ENCODE measurements at regions not wholly inside any gene's neighbourhood (a gene's known extent, or its start where the extent isn't known, plus 50 kb on each side); places are given as distances from the start of the nearest gene placed in this dataset.
"Not testable (repeated sequence)": the region's sequence is repeated elsewhere in the genome, so short reads cannot be mapped to it uniquely, and the experiment has no call there.

DNA sequence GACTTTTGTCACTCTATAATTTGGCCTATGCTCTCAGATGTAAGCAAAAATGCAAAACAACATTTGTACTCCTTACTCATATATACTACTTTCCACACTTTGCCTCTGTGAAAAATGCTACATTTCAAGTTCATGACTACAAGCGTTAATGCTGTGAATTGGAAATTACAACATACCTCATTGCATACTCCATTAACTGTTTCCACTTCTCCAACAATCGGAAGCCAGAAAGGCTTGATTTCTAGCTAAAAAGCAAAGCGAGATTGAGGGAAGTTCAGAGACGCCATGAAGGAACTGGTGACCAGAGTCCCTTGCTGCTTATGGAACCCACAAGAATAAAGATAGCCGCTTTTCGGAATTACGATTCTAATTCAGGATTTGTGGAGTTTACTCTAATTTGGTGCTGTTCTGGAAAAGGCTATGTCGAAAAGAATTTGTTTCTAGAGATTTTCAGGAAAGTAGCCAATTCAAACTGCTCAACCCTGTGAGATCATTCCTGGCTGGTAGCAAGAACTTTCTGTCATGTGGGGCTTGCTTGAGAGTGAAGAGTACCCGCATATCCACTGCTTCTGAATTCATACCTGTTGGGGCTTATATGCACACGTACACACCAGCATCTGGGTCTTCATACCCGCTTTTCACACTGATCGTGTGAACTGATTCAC lies 98.0 kb upstream of the CITED2 start:
- no peak for DNase-seq (ENCODE audit: low spot score)

DNA sequence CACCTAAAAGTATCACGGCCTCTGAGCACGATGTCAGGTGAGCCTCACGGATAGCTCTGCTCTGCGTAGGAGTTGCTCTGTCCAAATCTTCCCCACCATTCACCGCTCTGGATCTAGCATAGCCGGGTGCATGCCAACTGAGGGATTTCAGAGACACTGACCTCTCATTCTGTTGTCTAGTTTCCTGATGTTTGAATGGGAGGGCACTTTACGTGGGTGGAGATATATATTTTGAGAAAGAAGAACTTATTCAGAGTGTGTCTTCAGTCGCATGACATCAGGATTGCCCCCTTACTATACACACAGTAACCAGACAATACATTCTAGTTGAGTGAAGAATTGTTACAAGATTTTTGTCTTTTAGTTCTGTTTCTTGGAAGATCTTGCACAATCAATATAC lies 96.5 kb upstream of the CITED2 start:
- DNase-seq (ENCODE audit: low spot score), result no peak

DNA sequence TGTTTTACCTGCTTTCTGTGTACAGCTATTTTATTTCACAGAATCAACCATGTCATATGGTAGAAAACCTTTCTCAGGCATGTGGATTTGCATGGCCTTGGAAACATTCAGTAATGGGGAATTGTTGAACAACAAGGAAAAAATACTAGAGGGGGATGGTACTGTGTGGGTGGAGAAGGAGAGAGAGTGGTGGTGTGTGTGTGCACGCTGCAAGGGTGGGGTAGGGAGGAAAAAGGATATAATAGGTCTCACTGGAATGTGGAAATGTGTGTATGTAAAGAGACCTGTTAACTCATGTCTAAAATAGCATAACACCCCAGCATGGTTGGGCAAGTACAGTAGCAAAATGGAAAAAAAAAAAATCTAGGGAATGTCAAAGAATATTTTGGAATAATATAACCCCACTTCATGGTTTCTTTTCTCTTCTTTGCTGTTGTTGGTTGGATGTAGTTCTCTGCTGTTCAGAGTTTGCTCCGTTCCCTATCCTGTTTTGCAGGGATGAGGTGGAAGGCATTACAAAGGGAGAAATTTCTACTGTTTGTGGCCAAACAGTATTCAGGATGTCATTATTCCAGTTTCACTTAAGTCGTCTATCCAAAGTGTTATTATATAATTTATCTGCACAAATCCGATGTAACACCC lies 93.9 kb upstream of the CITED2 start:
- DNase-seq (ENCODE audit: low spot score), result no peak

DNA sequence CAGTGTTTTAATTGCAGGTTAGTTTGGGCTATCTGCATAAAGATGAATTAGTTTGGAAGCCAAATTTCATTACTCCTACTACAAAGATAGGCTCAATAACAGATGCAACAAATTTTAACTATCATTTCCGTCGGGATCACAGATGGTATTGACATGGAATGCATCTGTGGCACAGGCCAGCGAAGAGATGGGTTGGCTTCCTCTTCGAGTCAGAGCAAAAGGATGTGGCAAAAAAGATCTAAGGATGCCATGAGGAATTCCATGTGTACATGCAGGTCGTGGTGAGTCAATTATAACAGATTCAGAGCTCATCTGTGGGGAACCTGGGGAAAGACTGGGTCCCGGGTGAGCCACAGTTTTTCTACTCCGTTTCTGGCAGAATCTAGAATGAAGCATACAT lies 83.0 kb upstream of the CITED2 start:
- DNase-seq (ENCODE audit: low spot score), result no peak

DNA sequence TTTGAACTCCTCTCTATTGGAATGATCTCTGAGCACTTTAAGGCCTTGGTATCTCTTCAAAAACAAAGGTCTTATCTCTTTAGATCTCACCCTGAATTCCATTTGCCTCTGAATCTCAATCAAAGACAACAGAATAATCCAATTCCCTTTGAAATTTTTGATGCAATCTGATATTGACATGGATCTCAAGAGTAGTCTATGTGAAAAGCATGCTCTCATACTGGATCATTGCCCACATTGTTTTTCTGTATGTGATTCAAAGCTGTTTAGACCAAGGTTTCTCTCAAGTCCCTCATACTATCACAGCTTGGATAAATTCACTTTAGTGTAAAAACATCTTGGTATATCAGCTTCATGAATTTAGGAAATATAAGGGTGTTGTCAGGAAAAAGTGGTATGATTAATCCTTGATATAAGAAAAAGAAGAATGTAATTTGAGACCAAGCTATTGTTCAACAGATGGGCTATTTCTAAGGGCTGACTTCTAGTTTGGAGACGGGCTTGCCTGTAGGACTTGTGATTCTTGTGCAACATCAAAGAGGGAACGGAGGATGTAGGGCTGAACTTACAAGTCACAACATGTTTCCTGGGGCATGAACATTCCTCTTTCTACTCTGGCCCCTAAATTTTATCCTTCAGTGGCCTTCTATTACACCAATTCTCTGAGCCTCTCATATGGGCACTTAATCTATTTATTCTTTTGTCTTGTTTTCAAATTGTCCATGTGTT lies 77.9 kb upstream of the CITED2 start:
- DNase-seq (ENCODE audit: low spot score), result no peak

DNA sequence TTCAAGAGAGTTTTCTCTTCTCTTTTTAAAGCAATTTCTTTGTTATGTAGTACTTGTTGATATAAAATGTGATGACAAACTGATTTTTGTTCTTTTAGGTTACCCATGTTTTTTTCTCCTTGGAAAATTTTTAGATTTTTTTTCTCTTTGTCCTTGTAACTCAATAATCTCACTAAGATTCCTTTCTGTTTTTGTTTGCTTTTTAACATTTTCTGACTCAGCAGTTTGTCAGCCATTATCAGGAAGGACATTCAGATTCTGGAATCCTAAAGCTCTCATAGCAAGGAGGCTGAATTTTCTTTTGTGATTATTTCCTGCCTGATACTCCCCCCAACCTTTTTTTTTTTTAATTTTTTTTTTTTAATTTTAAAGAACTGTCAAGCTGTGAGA lies 75.2 kb upstream of the CITED2 start:
- peak; percentile 40 for DNase-seq (ENCODE audit: low spot score)

DNA sequence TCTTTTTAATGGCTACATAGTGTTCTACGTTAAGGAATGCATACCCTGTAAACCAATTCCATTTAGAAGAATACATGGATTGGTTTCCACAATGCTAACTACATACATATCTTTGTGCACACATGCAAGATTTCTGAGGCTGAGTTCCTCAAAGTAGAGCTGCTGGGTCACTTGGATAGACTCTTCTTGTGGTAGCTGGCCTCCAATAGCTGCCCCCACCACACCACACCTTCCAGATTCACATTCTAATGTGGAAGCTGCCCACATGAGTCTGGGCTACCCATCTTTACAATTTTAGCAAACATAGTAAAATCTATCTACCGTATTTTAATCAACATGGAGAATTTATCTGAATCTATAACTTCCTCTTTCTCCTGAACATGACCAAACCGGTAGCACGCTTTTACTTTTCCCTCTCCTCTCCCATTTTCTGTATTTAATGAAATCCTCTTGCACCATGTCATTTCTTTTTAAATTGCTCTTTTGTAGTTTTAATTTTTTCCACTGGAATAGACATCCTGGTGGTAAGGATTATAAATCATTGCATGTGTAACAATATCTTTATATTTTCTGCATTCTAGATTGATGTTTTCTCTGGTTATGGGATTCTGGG lies 74.7 kb upstream of the CITED2 start:
- DNase-seq (ENCODE audit: low spot score), result no peak

DNA sequence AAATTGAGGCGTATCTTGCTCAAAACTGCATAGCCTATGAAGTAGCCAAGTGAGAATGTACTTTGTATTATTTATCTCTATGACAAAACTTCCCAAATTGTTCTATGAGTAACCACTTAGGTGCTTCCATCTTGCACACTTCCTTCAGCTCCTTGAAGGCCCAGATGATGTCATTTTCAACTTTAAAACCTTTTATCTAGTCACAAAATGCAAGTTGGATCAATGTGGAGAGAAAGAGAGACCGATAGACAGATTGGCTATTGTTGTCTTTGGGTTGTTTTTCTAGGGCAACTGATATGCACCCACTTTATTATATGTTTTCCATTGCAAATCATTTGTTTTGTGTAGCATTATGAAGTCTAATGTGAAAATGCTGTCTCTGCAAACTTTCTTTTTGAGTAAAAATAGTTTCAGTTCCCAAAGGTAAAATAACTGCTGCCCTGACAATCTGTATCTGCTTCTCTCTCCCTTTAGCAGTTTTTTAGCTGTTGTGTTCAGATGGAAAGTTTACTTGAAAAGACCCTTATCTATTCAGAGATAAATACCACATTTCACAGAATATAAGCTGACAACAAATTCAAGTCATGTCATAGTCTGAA lies 73.7 kb upstream of the CITED2 start:
- DNase-seq (ENCODE audit: low spot score), result peak; percentile 30

DNA sequence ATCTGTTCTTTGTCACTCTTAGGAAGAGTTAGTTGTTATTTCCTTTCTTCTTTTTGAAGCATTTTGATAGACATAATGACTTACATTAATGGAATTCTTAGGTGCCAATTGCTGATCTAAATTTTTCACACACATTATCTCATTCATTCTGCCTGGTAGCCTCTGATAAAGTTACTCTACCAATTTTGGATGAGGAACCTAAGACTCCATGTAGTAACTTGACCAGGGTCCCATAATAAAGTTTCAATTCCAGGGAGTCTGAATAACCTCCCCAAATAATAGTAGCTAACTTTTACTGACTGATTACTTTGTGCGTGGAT lies 73.2 kb upstream of the CITED2 start:
- no peak for DNase-seq (ENCODE audit: low spot score)

DNA sequence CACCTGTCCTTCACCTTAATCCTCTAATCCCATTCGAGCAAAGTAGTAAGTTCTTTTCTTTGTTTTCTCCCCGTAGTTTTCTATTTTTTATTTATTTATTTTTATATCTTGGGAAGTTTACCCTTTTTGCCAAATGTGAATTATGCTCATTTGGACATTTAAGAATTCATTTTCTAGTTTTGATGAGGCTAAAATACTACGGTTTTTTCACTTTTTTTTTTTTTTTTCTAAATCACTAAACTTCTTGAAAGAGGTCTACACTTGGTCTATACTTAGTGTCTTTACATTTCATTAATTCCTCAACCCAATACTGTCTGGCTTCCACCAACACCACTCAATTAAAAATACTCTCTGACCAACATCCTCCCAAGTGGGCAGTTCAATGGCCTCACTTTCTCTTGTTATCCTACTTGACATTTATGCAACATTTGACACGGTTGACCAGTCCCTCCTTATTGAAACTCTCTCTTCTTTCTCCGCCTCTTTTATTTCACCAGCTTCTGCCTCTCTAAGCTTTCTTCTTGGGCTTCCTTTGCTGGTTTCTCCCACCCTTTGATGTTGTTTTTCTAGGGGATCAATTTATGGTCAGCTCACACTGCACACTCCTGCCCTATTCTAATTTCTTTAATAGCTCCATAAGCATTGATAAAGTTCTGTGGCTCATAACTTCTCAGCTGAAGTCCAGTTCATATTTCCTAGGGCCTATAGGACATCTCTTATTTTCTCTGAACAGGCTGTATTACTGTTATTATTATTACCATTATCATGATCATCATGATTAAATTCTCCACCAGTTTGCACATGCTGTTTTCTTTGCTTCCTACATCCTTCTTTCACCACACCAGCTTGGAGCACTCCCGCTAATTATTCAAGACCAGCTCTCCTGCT lies 72.6 kb upstream of the CITED2 start:
- DNase-seq (ENCODE audit: low spot score), result no peak

DNA sequence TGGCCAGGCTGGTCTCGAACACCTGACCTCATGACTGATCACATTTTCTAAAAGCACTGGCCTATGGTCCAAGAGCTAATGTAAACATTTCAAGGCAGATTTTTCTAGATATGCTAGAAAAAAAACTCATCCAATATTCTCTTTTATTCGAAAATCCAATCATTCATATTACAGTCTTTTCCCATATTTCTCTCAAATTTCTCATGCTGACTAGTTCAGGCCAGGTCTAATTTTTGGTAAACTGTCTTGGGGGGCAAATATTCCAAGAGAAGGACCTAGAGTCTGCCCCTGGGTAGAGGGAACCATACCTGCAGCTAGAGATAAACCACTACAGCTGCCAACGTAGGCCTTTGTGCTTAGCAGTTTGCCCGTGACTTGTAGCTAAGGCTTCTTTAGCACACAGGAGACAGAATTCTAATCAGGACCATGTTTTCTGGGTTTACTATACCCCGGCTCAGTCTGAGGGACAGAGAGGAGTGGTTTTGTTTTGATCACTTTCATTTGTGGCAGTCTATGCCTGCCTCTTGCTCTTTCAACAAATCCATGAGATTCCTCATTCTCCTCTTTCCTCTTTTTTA lies 71.8 kb upstream of the CITED2 start:
- DNase-seq (ENCODE audit: low spot score), result no peak

DNA sequence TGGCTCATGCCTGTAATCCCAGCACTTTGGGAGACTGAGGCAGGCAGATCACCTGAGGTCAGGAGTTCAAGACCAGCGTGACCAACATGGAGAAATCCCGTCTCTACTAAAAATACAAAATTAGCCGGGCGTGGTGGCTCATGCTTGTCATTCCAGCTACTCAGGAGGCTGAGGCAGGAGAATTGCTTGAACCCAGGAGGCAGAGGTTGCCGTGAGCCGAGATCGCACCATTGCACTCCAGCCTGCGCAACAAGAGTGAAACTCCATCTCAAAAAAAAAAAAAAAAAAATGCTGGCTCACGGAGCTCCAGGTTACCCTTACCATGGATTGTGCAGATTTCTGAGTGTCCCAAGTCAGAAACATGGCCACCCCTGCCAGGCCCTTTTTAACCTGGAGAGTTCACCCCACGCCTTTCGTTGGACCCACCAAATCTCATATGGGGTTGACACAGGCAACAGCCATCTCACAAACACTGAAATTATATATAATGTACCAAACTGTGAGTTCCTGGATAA lies 69.9 kb upstream of the CITED2 start:
- not testable (repeated sequence) for DNase-seq (ENCODE audit: low spot score)

DNA sequence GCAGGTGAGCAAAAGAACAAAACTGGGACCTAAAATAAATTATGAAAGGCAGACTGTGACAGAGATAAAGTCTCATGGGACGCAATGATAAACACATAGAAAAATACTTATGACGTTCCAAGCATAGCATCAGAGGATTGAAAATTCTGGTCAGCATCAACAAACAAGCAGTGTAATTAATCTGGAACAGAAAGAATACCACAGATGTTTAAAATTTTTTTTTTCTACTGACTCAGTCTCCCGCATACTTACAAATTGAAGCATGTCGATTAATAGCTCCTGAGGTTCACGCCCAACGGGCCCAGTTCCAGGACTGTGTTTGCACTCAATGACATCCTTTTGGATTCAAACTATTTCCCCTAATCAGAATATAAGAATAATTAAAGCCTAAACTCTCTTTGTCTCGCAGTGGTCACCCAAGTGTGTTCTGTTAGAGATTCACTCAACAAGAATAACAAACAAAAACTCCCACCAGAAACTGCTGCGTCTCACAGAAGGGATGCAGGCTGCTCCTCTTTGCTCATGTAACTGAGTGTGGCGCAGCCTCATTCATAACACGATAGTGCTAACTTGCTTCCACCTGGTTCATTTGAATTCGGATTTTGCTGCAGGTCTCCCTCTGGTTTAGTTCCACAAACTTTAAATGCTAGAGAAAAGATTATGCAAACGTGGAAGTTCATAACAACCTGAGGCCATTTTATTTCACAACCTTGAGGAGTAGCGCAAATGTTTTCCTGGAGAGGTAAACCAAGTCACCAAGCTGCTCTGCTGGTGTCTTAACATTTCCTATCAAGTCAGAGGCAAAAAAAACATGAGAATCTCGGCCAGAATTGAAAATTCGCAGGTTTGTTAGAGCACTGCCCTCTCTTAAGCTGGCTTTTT lies 69.0 kb upstream of the CITED2 start:
- DNase-seq (ENCODE audit: low spot score), result no peak

DNA sequence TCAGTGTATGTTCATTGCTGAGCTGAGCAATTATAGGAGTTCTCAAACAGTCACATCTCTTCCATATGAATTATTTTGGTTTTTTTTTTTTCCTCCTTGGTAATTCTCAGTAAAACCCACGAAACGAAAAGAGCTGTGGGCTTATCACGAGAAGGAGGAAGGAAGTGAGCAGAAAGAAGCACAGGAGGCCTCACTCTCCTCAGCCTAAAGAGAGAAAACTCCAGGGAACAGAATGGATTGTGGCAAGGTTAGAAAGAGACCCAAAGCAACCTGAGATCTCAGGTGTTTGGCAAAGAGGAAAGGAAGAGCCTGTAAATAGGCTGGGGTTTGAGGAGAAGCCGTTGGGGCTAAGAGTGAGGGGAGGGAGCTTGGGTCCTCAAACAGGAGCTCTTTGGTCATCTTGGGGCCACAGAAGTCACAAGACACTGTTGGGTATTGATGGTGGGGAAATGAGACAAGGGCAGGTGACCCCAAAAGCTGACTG lies 67.8 kb upstream of the CITED2 start:
- no peak for DNase-seq (ENCODE audit: low spot score)

DNA sequence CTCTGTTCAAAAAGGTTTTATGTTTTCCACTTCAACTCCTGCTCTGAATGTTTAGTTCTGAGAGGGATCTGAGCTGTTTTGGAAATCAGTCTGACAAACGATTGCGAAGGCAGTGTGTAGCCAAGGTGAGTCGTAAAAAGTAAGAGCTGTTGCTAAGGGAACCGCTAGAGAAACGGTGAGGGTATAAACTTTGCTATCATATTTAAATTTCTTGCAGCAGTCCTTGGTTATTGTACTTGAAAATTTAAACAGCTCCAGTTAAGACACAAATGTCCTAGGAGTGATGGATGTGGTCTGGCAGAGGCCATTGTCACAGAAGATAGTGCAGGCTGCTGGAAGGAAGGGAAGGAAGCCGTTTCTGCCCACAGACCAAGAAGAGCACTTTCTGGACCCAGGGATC lies 64.9 kb upstream of the CITED2 start:
- DNase-seq (ENCODE audit: low spot score), result no peak

DNA sequence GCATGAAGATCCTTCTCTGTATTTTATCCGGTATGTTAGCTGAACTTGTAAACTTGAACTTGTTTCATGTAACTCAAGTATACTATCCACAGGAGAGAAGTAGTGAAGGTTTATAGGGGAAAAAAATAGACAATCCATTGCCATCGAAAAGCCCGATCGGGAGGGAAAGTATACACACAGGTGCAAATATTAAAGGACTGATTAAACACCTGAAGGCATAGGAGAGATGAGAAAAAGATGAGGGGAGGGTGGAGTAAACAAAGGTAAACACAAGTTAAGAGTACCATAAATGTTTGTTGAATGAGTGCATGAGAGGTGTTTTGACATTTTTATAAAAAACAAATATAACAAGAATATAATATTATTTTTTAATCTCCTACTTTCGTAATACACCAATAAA lies 64.3 kb upstream of the CITED2 start:
- no peak for DNase-seq (ENCODE audit: low spot score)

DNA sequence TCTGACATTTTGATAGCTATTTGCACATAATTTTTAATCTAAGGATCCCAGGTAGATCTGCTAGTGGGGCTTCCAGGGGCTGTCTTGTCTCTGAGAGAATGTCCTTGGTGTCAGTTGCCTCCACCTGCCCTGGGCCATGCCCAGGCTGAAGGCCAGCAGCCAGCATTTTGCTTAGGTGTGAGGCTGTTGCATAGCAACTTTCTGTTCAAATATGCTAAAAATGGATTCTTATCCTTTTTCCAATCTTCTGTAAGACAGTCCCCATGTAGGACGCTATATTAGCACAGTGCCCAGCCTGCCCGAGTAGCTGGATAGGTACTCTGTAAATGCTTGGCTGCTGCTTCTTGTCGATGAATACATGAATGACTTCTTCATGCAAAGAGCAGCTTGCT lies 62.5 kb upstream of the CITED2 start:
- DNase-seq (ENCODE audit: low spot score), result no peak

DNA sequence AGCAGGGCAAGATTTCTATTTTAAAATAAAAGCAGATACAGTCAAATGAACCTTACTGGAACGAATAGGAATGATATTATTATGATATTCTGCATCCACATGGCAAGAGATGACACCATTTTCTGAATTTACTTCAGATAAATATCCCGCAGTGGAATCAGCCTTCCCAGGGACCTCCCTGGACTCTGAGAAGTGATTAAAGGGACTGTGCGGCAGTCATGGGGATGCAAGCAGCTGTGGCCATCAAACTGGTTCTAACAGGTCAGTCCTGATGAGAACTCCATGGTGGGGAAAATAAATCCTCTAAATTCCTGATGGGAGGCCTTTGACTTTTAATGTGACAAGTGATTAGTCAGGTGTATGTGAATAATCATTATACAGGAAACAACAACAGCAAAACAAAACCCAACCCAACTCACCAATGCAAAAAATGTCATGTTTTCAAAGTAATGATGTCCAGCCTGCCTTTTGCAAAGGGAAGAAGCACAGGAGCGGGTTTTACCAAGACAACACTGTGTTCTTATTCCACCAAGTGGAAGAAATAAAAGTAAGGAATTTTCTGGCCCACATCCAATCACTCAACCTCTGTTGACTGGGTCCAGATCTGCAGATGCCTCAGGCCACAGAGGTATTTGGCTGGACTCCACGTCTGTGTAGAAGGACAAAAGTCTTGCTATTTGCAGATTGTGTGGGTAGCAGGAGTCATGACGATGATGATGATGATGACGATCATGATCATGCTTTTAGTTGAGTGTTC lies 61.9 kb upstream of the CITED2 start:
- no peak for DNase-seq (ENCODE audit: low spot score)

All from kidney capillary endothelial cell (primary cell).